Astrocyte of the hippocampus (primary cell): ENCODE measurements at regions not wholly inside any gene's neighbourhood (a gene's known extent, or its start where the extent isn't known, plus 50 kb on each side); places are given as distances from the start of the nearest gene placed in this dataset.
A peak's percentile ranks its signal among the peaks of the same experiment; 100 is the strongest.
"Not testable (repeated sequence)": the region's sequence is repeated elsewhere in the genome, so short reads cannot be mapped to it uniquely, and the experiment has no call there.

Experiments used
- DNase-seq: peaks from one replicate; pipeline ENCODE4 v3.0.0; 2011; ENCODE audit warnings: low read depth, low spot score

- DNase-seq = no peak
Measured at GRCh38 chr13:69279213-69279612, 828.4 kb upstream of the ATXN8OS start.

GRCh38 chr13:69274231-69274630 is 833.4 kb upstream of the ATXN8OS start:
- DNase-seq = no peak

- DNase-seq = peak; percentile 2
Measured at GRCh38 chr13:69264362-69265334, 843.0 kb upstream of the ATXN8OS start.

- DNase-seq = no peak
Measured at GRCh38 chr13:69243366-69243765, 864.3 kb upstream of the ATXN8OS start.

GRCh38 chr13:69234171-69234570 is 873.5 kb upstream of the ATXN8OS start:
- no peak for DNase-seq

GRCh38 chr13:69226427-69226826 is 881.2 kb upstream of the ATXN8OS start:
- no peak for DNase-seq

- not testable (repeated sequence) for DNase-seq
Measured at GRCh38 chr13:69221633-69222498, 885.8 kb upstream of the ATXN8OS start.

GRCh38 chr13:69213396-69213795 is 894.2 kb upstream of the ATXN8OS start:
- DNase-seq = no peak

- no peak for DNase-seq
Measured at GRCh38 chr13:69204620-69205019, 903.0 kb upstream of the ATXN8OS start.

- no peak for DNase-seq
Measured at GRCh38 chr13:69202996-69203395, 904.6 kb upstream of the ATXN8OS start.

GRCh38 chr13:69199664-69200063 is 908.0 kb upstream of the ATXN8OS start:
- DNase-seq = no peak

- DNase-seq = no peak
Measured at GRCh38 chr13:69198706-69199105, 908.9 kb upstream of the ATXN8OS start.

- DNase-seq = peak; percentile 5
Measured at GRCh38 chr13:69194130-69194529, 913.5 kb upstream of the ATXN8OS start.

GRCh38 chr13:69180034-69180433 is 927.6 kb upstream of the ATXN8OS start:
- DNase-seq = no peak

GRCh38 chr13:69178000-69178399 is 929.6 kb upstream of the ATXN8OS start:
- no peak for DNase-seq

GRCh38 chr13:69168436-69168835 is 939.2 kb upstream of the ATXN8OS start:
- DNase-seq = no peak

GRCh38 chr13:69155136-69155535 is 952.5 kb upstream of the ATXN8OS start:
- DNase-seq = no peak

- DNase-seq = no peak
Measured at GRCh38 chr13:69142101-69142500, 965.5 kb upstream of the ATXN8OS start.

GRCh38 chr13:69124996-69125395 is 982.6 kb upstream of the ATXN8OS start:
- peak; percentile 3 for DNase-seq

GRCh38 chr13:69109891-69110525 is 997.6 kb upstream of the ATXN8OS start:
- DNase-seq = peak; percentile 1

- no peak for DNase-seq
Measured at GRCh38 chr13:69108486-69108885, 999.1 kb upstream of the ATXN8OS start.

GRCh38 chr13:69107436-69107835 is 1000.2 kb upstream of the ATXN8OS start:
- no peak for DNase-seq
